ENCODE measurements at regions not wholly inside any gene's neighbourhood (a gene's known extent, or its start where the extent isn't known, plus 50 kb on each side); places are given as distances from the start of the nearest gene placed in this dataset.

DNA sequence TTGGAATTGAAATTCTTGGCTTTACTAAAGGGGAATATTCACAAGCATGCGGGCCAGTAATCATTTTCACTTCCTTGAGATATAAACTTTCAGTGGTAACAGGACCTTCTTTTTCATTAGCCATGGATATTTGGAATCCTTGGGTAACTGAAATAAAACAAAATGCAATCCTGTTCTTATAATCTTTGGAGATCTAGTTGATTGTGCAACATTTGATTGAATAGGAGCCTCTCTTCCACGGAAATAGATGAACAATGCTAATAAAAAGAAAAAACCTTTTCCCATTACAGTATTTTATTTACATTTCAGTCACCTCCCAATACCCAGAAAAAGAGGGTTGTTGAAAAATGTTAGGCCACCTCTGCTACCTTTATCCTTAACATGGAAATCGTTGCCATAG is 225.6 kb downstream of the MAP2K6 start:
- TF ChIP-seq, protein P1, sequence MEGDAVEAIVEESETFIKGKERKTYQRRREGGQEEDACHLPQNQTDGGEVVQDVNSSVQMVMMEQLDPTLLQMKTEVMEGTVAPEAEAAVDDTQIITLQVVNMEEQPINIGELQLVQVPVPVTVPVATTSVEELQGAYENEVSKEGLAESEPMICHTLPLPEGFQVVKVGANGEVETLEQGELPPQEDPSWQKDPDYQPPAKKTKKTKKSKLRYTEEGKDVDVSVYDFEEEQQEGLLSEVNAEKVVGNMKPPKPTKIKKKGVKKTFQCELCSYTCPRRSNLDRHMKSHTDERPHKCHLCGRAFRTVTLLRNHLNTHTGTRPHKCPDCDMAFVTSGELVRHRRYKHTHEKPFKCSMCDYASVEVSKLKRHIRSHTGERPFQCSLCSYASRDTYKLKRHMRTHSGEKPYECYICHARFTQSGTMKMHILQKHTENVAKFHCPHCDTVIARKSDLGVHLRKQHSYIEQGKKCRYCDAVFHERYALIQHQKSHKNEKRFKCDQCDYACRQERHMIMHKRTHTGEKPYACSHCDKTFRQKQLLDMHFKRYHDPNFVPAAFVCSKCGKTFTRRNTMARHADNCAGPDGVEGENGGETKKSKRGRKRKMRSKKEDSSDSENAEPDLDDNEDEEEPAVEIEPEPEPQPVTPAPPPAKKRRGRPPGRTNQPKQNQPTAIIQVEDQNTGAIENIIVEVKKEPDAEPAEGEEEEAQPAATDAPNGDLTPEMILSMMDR (IDR thresholded peaks at IDR 0.05; ENCODE audit: low read depth, low read length), result no peak
- in situ Hi-C loops (cut with HindIII; ENCODE audit: low sequenced_read_pairs), result no loop called here
- no peak for DNase-seq (ENCODE audit: low read depth, low spot score)
- H3K4me3 ChIP-seq (ENCODE audit: low read depth, low read length), result no peak overlapping the region

DNA sequence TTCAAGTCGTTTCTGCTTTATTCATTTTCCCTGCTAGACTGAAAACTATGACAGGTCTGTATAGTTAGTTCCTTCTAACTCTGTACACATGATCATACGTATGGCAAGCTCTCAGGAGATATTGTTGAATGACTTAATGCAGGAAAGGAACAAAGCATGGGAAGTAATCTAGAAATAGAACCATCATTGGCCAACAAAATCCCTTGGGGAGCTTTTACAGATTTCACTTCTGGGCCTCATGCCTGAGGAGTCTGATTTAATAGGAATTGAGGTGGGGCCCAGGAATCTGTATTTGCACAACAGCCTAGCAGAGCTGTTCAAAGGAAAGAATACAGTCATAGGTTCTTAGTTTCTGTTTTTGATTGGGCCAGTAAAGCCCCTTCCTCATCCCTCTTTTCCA is 229.2 kb downstream of the MAP2K6 start:
- in situ Hi-C loops (cut with HindIII; ENCODE audit: low sequenced_read_pairs), result no loop called here
- H3K4me3 ChIP-seq (ENCODE audit: low read depth, low read length), result no peak overlapping the region
- no peak for DNase-seq (ENCODE audit: low read depth, low spot score)
- TF ChIP-seq, protein P1 (IDR thresholded peaks at IDR 0.05; ENCODE audit: low read depth, low read length), result no peak

DNA sequence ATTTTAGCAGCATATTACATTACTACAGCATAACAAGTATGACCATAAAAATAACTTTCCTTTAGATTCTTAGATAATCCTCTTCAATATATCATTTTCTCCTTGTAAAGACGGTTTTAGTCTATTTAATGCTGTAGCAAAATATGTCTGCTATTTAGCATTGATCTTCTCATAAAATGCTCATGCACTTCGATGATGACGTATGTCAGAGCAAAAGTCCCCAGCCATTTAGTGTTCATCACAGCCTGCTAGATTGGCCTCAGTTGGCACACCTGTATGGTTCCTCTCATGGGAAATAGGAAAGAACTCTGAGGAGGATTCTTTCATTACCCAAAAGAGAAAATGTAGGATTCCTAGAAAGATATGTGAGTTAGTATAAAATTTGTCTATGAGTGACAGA is 232.2 kb downstream of the MAP2K6 start:
- in situ Hi-C loops (cut with HindIII; ENCODE audit: low sequenced_read_pairs), result no loop called here
- H3K4me3 ChIP-seq (ENCODE audit: low read depth, low read length), result no peak overlapping the region
- TF ChIP-seq, protein P1 (IDR thresholded peaks at IDR 0.05; ENCODE audit: low read depth, low read length), result no peak
- no peak for DNase-seq (ENCODE audit: low read depth, low spot score)

DNA sequence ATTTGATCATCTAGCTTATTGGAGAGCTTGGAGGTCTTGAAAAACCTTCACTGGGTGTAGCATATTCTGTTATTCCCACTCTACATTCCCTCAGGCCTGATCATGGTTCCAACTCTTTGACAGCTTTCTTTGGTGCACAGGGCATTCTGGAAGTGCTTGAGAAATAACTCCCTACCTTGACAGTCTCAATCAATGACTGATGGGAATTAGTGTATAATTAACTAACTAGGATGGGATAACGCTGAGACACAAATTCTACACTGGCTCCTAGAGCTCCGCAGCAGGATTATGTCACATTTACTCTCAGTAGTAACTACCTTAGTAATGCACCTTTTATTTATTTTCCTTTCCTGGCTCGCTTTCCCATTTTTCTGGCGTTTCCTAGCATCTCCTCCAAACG is 236.4 kb downstream of the MAP2K6 start:
- no peak overlapping the region for H3K4me3 ChIP-seq (ENCODE audit: low read depth, low read length)
- TF ChIP-seq, protein P1 (IDR thresholded peaks at IDR 0.05; ENCODE audit: low read depth, low read length), result no peak
- DNase-seq (ENCODE audit: low read depth, low spot score), result no peak
- in situ Hi-C loops (cut with HindIII; ENCODE audit: low sequenced_read_pairs), result no loop called here

DNA sequence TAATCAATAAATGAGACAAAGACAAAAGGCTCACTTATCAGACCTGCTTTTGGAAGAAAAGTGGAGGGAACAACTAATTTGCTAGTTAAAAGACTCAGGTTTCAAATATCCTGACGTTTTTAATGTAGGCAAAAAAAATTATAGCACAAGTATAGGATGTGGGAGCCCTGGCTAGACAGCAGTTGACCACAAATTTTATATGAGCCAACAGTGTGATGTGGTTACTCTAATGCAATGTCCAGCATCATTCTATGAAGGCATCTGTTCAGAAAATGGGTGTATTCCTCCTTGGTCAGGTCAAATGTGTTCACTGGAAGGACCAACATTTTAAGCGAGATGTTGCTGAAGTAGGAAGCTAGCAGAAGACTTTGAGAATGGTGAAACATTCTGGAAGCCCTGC is 237.4 kb downstream of the MAP2K6 start:
- no peak overlapping the region for H3K4me3 ChIP-seq (ENCODE audit: low read depth, low read length)
- in situ Hi-C loops (cut with HindIII; ENCODE audit: low sequenced_read_pairs), result no loop called here
- DNase-seq (ENCODE audit: low read depth, low spot score), result peak; percentile 58
- TF ChIP-seq, protein P1 (IDR thresholded peaks at IDR 0.05; ENCODE audit: low read depth, low read length), result no peak

DNA sequence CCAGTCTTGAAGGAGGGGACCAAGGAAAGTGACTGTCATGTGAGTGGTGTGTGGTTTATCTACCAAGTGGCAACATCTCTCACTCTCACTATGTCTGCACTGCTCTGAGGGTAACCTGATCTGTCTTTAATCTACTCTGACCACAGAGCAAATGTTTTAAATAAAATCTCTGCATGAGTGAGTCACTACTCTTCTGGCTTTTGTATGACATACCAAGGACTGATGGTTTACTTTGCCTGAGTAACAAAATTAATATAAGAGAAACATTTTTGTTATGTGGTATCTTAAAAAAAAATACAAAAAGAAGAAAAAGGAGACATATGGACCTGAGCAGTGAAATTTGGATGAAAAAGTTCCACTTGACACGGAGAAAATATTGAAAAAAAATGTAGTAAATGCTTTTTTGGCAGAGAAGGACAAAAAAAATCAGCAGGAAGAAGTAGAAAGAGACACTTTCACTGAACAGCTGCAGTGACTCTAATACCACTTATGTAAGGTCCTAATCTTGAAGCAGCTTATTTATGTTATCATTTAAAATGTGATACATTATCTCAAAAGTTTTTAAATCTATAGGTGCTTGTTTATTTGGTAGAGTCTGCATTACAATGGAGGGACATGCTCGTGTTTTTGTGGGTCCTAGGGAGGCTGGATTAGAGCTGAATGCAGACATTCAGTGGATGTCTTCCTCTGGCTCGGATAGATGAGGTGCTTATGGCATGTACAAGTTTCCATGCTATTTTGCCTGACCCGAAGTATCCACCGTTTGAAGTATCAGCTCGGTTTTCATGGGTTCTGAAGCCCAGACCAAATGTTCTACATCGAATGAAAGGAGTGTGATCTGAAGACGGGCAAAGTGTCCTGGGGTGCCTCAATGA is 240.7 kb downstream of the MAP2K6 start:
- in situ Hi-C loops (cut with HindIII; ENCODE audit: low sequenced_read_pairs), result no loop called here
- H3K4me3 ChIP-seq (ENCODE audit: low read depth, low read length), result no peak overlapping the region
- TF ChIP-seq, protein P1 (IDR thresholded peaks at IDR 0.05; ENCODE audit: low read depth, low read length), result no peak
- peak; percentile 91 for DNase-seq (ENCODE audit: low read depth, low spot score)
